GM12874 (cell line): ENCODE measurements at regions not wholly inside any gene's neighbourhood (a gene's known extent, or its start where the extent isn't known, plus 50 kb on each side); places are given as distances from the start of the nearest gene placed in this dataset.

Experiments used
- CTCF ChIP-seq: IDR thresholded peaks from 2 replicates; pipeline ENCODE4 v1.5.1; 2011; ENCODE audit warnings: low read depth, mild to moderate bottlenecking, control low read depth, low read length, moderate library complexity; ENCODE audit not compliant: insufficient read depth

GRCh38 chr18:56381196-56381595 is 257.2 kb downstream of the TXNL1 start:
- TF ChIP-seq CTCF: no peak

- no peak for TF ChIP-seq CTCF
Observed at GRCh38 chr18:56380685-56381084, 257.7 kb downstream of the TXNL1 start.

GRCh38 chr18:56379256-56379655 is 259.1 kb downstream of the TXNL1 start:
- no peak for TF ChIP-seq CTCF

DNA sequence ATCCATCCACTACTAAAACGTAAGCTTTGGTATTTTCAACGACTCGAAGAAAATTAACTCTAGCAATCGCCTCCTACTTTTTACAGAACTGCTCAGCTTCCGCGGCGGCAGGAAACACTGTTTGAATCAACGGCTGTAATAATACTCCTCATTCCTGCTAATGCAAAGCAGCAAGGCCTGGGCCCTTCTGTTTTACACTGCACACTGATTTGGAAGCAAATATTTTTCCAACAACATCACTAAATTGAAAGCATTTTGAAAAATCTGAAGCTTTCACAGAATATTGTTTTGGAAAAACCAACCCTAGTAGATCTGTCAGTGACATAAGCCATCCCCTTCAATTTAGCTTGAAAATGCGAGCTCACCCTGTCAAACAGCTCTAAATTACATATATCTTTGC is 261.2 kb downstream of the TXNL1 start:
- no peak for TF ChIP-seq CTCF

DNA sequence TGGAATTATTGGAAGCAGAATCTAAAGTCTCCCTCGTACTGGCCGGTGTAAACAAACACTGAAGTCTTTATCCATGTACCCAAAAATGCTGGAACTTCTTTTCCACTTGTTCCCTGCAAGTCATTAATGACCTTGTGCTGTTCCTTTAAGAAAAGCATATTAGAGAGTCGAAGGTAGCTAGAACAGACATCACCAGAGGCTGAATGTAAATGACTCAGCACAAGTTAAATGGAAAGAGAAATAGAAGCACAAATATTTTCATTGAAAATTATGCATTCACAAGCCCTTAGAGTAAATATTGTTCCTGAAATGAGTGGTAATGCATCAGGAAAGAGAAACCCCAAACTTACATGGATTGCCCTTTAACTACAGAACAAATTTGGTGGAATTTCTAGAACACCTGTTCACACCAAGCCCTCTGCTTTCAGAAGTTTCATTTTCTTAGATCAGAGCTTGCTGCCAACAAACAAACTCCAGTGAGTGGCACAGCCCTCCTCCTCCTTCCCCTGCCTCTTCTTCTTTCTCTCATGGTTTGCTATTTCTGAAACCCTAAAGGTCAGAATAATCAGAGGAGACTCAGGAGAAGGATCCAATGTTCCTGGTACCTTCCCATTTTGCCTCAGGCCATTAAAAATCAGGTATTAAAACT is 264.3 kb downstream of the TXNL1 start:
- TF ChIP-seq CTCF: no peak

DNA sequence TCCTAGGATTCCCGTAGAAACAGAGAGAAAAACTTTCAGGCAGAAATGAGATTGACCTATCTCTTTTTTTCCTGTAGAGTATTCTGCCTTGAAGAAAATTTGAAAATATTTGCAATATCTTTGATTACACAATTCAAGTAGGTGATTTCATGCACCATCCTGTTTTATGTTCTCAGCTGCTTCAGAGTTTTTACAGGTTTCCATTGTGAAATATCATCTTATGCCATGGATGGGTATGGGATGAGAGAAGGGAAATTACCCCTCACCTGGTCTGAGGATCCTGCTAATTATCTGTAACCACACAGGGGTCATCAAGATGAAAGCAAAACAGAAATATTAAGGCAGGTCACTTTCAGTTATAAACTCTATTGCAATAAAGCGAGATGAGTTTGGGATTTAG is 264.8 kb downstream of the TXNL1 start:
- no peak for TF ChIP-seq CTCF

- no peak for TF ChIP-seq CTCF
Observed at GRCh38 chr18:56368066-56368465, 270.3 kb downstream of the TXNL1 start.
